ENCODE measurements at regions not wholly inside any gene's neighbourhood (a gene's known extent, or its start where the extent isn't known, plus 50 kb on each side); places are given as distances from the start of the nearest gene placed in this dataset.

GRCh38 chr2:111691164-111691875, 192.7 kb downstream of the ANAPC1 start:
- TF ChIP-seq CTCF (IDR thresholded peaks at IDR 0.05), result no peak
- TF ChIP-seq POLR2A (IDR thresholded peaks at IDR 0.05), result no peak
